Left lung (tissue), 4 donors: ENCODE measurements at regions not wholly inside any gene's neighbourhood (a gene's known extent, or its start where the extent isn't known, plus 50 kb on each side); places are given as distances from the start of the nearest gene placed in this dataset.

Experiments
- ATAC-seq: fragments of 200-7000 bp; cut with Tn5 transposase; one replicate; pipeline ENCODE4 v1.9.1; 2020; ENCODE audit warnings: moderate library complexity
- DNase-seq, 4 donors: peaks; one replicate each; pipeline ENCODE4 v3.0.0-alpha.2; 2013 to 2020
- H3K27ac ChIP-seq, 2 donors: fragments of 200-600 bp; sonication (generic) in 1 of 2; one replicate each; pipeline versions ENCODE4 v1.5.0 to v1.8.0; 2020 to 2021
- H3K27me3 ChIP-seq, 2 donors: fragments of 200-600 bp; sonication (generic) in 1 of 2; one replicate each; pipeline versions ENCODE4 v1.5.0 to v1.8.0; 2020 to 2021
- H3K36me3 ChIP-seq, 2 donors: fragments of 200-600 bp; sonication (generic) in 1 of 2; one replicate each; pipeline versions ENCODE4 v1.5.0 to v1.8.0; 2020 to 2021
- H3K4me1 ChIP-seq, 2 donors: fragments of 200-600 bp; one replicate each; pipeline ENCODE4 v1.8.0; 2021
- H3K4me3 ChIP-seq, 2 donors: fragments of 200-600 bp; sonication (generic) in 1 of 2; one replicate each; pipeline versions ENCODE4 v1.5.0 to v1.8.0; 2020 to 2021; ENCODE audit warnings: mild to moderate bottlenecking in 1 of 2
- H3K9me3 ChIP-seq, 2 donors: fragments of 200-600 bp; sonication (generic) in 1 of 2; one replicate each; pipeline versions ENCODE4 v1.5.0 to v1.8.0; 2020 to 2021
- intact Hi-C, 2 donors: fragments of 100-400 bp; cut with DNase I; formaldehyde crosslinking; loops; one replicate each; pipeline versions ENCODE4 v1.11.2 to v1.14.2; 2022
- TF ChIP-seq, protein P1 (sequence below), 2 donors: fragments of 200-600 bp; sonication (generic) in 1 of 2; IDR thresholded peaks; one replicate each; pipeline versions ENCODE4 v1.5.0 to v1.8.0; 2021; ENCODE audit warnings: antibody characterized with exemption in 2 of 2
- donor health status: DM: no; HTN: yes; CAD: no.
- donor health status: DM: no; HTN: no; CAD: no.

DNA sequence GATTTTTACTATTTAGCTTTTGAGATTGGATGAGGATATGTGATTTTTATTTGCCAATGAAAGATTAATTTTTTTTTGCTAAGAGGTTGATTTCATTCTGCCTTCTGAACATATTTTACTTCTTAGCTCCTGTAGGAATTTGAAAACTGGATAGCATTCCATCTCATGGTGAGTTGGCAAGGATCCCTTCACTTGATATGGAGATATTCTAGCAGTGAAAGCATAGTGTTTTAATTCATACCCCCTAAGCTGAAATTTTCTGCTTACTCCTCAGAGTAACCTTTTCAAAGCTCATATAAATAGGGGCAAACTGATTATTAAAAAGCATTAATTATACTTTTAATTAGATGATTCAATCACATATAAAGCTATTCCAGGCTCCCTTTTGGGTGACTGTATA is 61.0 kb upstream of the KCNJ3 start:
- H3K36me3 ChIP-seq: no peaks in the 10 kb centered on the region
- intact Hi-C loops: no loop called here
- no peak for ATAC-seq
- no peaks in the 10 kb centered on the region for H3K4me1 ChIP-seq
- no peak overlapping the region for H3K27ac ChIP-seq
- no peak for DNase-seq
- TF ChIP-seq, protein P1, sequence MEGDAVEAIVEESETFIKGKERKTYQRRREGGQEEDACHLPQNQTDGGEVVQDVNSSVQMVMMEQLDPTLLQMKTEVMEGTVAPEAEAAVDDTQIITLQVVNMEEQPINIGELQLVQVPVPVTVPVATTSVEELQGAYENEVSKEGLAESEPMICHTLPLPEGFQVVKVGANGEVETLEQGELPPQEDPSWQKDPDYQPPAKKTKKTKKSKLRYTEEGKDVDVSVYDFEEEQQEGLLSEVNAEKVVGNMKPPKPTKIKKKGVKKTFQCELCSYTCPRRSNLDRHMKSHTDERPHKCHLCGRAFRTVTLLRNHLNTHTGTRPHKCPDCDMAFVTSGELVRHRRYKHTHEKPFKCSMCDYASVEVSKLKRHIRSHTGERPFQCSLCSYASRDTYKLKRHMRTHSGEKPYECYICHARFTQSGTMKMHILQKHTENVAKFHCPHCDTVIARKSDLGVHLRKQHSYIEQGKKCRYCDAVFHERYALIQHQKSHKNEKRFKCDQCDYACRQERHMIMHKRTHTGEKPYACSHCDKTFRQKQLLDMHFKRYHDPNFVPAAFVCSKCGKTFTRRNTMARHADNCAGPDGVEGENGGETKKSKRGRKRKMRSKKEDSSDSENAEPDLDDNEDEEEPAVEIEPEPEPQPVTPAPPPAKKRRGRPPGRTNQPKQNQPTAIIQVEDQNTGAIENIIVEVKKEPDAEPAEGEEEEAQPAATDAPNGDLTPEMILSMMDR (IDR thresholded peaks at IDR 0.05): no peak
- H3K4me3 ChIP-seq: no peak overlapping the region
- no peaks in the 10 kb centered on the region for H3K27me3 ChIP-seq
- no peaks in the 10 kb centered on the region for H3K9me3 ChIP-seq

DNA sequence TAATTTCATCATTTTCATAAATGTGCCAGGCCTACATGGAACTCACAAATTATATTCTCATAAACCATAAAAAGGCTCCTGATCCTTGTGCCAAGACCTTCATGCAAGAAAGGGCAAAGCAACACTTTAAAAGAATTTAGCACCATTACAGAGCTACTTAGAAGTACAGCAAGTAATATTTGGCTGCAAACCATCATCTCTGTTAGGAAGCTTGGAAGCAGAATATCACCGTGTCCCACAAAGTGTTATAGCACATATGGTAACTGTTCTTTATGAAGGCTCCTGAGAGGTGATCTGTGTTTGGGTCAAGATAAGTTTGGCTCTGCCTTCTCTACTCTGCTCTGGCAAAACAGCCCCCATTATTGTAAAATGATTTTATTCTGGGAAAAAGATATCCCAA is 59.7 kb upstream of the KCNJ3 start:
- ATAC-seq (no peak), DNase-seq (no peak)
- H3K27ac ChIP-seq: no peak overlapping the region
- no peaks in the 10 kb centered on the region for H3K9me3 ChIP-seq
- no peak overlapping the region for H3K4me3 ChIP-seq
- no peaks in the 10 kb centered on the region for H3K36me3 ChIP-seq
- TF ChIP-seq, protein P1 (IDR thresholded peaks at IDR 0.05): no peak
- H3K27me3 ChIP-seq: no peaks in the 10 kb centered on the region
- intact Hi-C loops: no loop called here
- no peaks in the 10 kb centered on the region for H3K4me1 ChIP-seq

DNA sequence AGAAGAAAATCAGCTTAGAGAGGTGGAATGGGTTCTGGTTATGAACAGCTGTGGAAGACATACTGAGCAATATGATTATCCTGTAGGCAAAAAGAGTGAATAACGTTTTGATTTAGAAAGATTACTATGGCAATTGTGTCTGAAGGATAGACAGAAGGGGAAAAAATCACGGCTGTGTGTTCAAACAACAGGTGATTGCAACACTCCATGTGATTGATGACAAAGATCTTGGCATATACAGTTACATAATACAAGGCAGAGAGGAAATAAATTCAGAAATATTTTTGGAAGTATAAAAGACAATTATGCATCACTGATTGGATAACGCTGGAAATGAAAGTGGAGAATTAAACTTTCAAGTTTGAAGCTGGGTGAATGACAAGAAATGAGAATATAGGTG is 58.5 kb upstream of the KCNJ3 start:
- Histone ChIP-seq H3K4me1 (no peaks in the 10 kb centered on the region), H3K9me3 (no peaks in the 10 kb centered on the region), H3K27ac (no peak overlapping the region), H3K36me3 (no peaks in the 10 kb centered on the region), H3K4me3 (no peak overlapping the region), H3K27me3 (no peaks in the 10 kb centered on the region)
- no peak for DNase-seq
- ATAC-seq: no peak
- TF ChIP-seq, protein P1 (IDR thresholded peaks at IDR 0.05): no peak
- intact Hi-C loops: no loop called here
